ENCODE measurements at regions not wholly inside any gene's neighbourhood (a gene's known extent, or its start where the extent isn't known, plus 50 kb on each side); places are given as distances from the start of the nearest gene placed in this dataset.

GRCh38 chr20:23162887-23163286, 76.8 kb upstream of the CD93 start:
- no peak for TF ChIP-seq CTCF (IDR thresholded peaks at IDR 0.05)
- TF ChIP-seq POLR2A (IDR thresholded peaks at IDR 0.05) = no peak
- no peak for TF ChIP-seq POLR2AphosphoS5 (IDR thresholded peaks at IDR 0.05)

Data from transverse colon (tissue), 4 donors.